Lower leg skin (tissue), 4 donors: ENCODE measurements at regions not wholly inside any gene's neighbourhood (a gene's known extent, or its start where the extent isn't known, plus 50 kb on each side); places are given as distances from the start of the nearest gene placed in this dataset.
"Not testable (repeated sequence)": the region's sequence is repeated elsewhere in the genome, so short reads cannot be mapped to it uniquely, and the experiment has no call there.

Experiments
- DNase-seq, 2 donors: peaks; one replicate each; pipeline ENCODE4 v3.0.0-alpha.2; 2019; ENCODE audit warnings: low spot score in 2 of 2
- H3K4me3 ChIP-seq: fragments of 200-600 bp; sonication (generic); 2 replicates; pipeline ENCODE4 v1.5.1; 2017; ENCODE audit warnings: mild to moderate bottlenecking, low read depth; ENCODE audit not compliant: poor library complexity, severe bottlenecking
- CTCF ChIP-seq, 3 donors: fragments of 450-650 bp; IDR thresholded peaks; one replicate each; pipeline ENCODE4 v1.5.1; 2016; ENCODE audit warnings: antibody characterized with exemption in 3 of 3, mild to moderate bottlenecking in 3 of 3, moderate library complexity in 2 of 3
- POLR2A ChIP-seq, 2 donors: fragments of 450-650 bp; IDR thresholded peaks; one replicate each; pipeline ENCODE4 v1.6.1; 2016 to 2017; ENCODE audit warnings: antibody characterized with exemption in 2 of 2, mild to moderate bottlenecking in 1 of 2, moderate library complexity in 1 of 2
- WGBS, 2 donors: methylation state at CpG; one replicate each; pipeline ENCODE4 v1.1.5; 2018; 5-methylcytosine and 5-hydroxymethylcytosine counted together
- intact Hi-C: fragments of 100-400 bp; cut with DNase I; formaldehyde crosslinking; loops from one replicate; pipeline ENCODE4 v1.15.0; 2023; ENCODE audit warnings: low total_unique reads

GRCh38 chr7:152504816-152505215, 69.0 kb upstream of the KMT2C start:
- intact Hi-C loops = no loop called here
- DNase-seq = no peak
- TF ChIP-seq CTCF (IDR thresholded peaks at IDR 0.05) (no peak), POLR2A (IDR thresholded peaks at IDR 0.05) (no peak)
- WGBS, 2 donors = 85 to 86% methylated on average over 10 of the region's 10 CpGs
- no peak overlapping the region for H3K4me3 ChIP-seq

GRCh38 chr7:152504367-152504766, 68.6 kb upstream of the KMT2C start:
- intact Hi-C loops = no loop called here
- TF ChIP-seq CTCF (IDR thresholded peaks at IDR 0.05) (no peak), POLR2A (IDR thresholded peaks at IDR 0.05) (no peak)
- WGBS, 2 donors = 25 to 54% methylated on average over 3 of the region's 3 CpGs
- no peak for DNase-seq
- no peak overlapping the region for H3K4me3 ChIP-seq

GRCh38 chr7:152502813-152503790, 67.3 kb upstream of the KMT2C start:
- no peak overlapping the region for H3K4me3 ChIP-seq
- intact Hi-C loops = no loop called here
- DNase-seq = no peak
- WGBS, 2 donors = 87 to 90% methylated on average over 13 of the region's 13 CpGs
- TF ChIP-seq CTCF (IDR thresholded peaks at IDR 0.05) (no peak), POLR2A (IDR thresholded peaks at IDR 0.05) (no peak)

GRCh38 chr7:152501506-152501905, 65.7 kb upstream of the KMT2C start:
- WGBS, 2 donors = 79 to 81% methylated on average over 3 of the region's 3 CpGs
- TF ChIP-seq POLR2A (IDR thresholded peaks at IDR 0.05) = no peak
- TF ChIP-seq CTCF (IDR thresholded peaks at IDR 0.05) = no peak
- no peak overlapping the region for H3K4me3 ChIP-seq
- intact Hi-C loops = no loop called here
- DNase-seq = no peak

GRCh38 chr7:152499969-152500368, 64.2 kb upstream of the KMT2C start:
- 55 to 65% methylated on average over 2 of the region's 2 CpGs for WGBS, 2 donors
- intact Hi-C loops, H3K4me3 ChIP-seq, DNase-seq: not testable (repeated sequence)

- H3K4me3 ChIP-seq = no peak overlapping the region
- intact Hi-C loops = no loop called here
- DNase-seq = no peak
- no peak for TF ChIP-seq POLR2A (IDR thresholded peaks at IDR 0.05)
- TF ChIP-seq CTCF (IDR thresholded peaks at IDR 0.05) = no peak
- WGBS, 2 donors = 48 to 93% methylated on average over 2 of the region's 2 CpGs
These were observed 60.1 kb upstream of the KMT2C start for GRCh38 chr7:152495867-152496266.
